Memory B cell (primary cell): ENCODE measurements at regions not wholly inside any gene's neighbourhood (a gene's known extent, or its start where the extent isn't known, plus 50 kb on each side); places are given as distances from the start of the nearest gene placed in this dataset.

ENCODE experiments used
- ATAC-seq: fragments of 150-1000 bp; cut with Tn5 transposase; 2 replicates; pipeline ENCODE4 v1.10.0; 2021; ENCODE audit warnings: low read depth, mild to moderate bottlenecking, moderate library complexity
- DNase-seq, 2 donors: peaks; one replicate each; pipeline ENCODE4 v3.0.0; 2022; ENCODE audit warnings: low spot score in 2 of 2
- H3K27ac Mint-ChIP-seq: one replicate; pipeline ENCODE4 v1.8.0; 2022; ENCODE audit warnings: mild to moderate bottlenecking, moderate library complexity, mixed read lengths
- H3K27me3 Mint-ChIP-seq: one replicate; pipeline ENCODE4 v1.8.0; 2022; ENCODE audit warnings: mixed read lengths
- H3K36me3 Mint-ChIP-seq: one replicate; pipeline ENCODE4 v1.8.0; 2022; ENCODE audit warnings: mild to moderate bottlenecking, mixed read lengths
- H3K4me1 Mint-ChIP-seq: one replicate; pipeline ENCODE4 v1.8.0; 2022; ENCODE audit warnings: mixed read lengths
- H3K4me3 Mint-ChIP-seq: one replicate; pipeline ENCODE4 v1.8.0; 2022; ENCODE audit warnings: mild to moderate bottlenecking, moderate library complexity, mixed read lengths
- H3K9me3 Mint-ChIP-seq: one replicate; pipeline ENCODE4 v1.8.0; 2022; ENCODE audit warnings: mixed read lengths

GRCh38 chr18:78448591-78448990 lies 531.0 kb upstream of the SALL3 start:
- no peak overlapping the region for H3K27ac Mint-ChIP-seq
- H3K4me1 Mint-ChIP-seq = no peaks in the 10 kb centered on the region
- DNase-seq = no peak
- no peaks in the 10 kb centered on the region for H3K36me3 Mint-ChIP-seq
- H3K9me3 Mint-ChIP-seq = no peaks in the 10 kb centered on the region
- no peaks in the 10 kb centered on the region for H3K27me3 Mint-ChIP-seq
- no peak overlapping the region for H3K4me3 Mint-ChIP-seq
- ATAC-seq = no peak

- peaks cover 2% of the 10 kb centered on the region for H3K9me3 Mint-ChIP-seq
- no peaks in the 10 kb centered on the region for H3K4me1 Mint-ChIP-seq
- DNase-seq (no peak), ATAC-seq (no peak)
- H3K27ac Mint-ChIP-seq = no peak overlapping the region
- H3K27me3 Mint-ChIP-seq = no peaks in the 10 kb centered on the region
- no peaks in the 10 kb centered on the region for H3K36me3 Mint-ChIP-seq
- H3K4me3 Mint-ChIP-seq = no peak overlapping the region
Measured at GRCh38 chr18:78454221-78454620, 525.4 kb upstream of the SALL3 start.

- Mint-ChIP-seq H3K36me3 (no peaks in the 10 kb centered on the region), H3K4me1 (no peaks in the 10 kb centered on the region), H3K4me3 (no peak overlapping the region), H3K9me3 (peaks cover 3% of the 10 kb centered on the region), H3K27me3 (no peaks in the 10 kb centered on the region), H3K27ac (no peak overlapping the region)
- ATAC-seq (no peak), DNase-seq (no peak)
Measured at GRCh38 chr18:78455386-78455785, 524.2 kb upstream of the SALL3 start.

DNA sequence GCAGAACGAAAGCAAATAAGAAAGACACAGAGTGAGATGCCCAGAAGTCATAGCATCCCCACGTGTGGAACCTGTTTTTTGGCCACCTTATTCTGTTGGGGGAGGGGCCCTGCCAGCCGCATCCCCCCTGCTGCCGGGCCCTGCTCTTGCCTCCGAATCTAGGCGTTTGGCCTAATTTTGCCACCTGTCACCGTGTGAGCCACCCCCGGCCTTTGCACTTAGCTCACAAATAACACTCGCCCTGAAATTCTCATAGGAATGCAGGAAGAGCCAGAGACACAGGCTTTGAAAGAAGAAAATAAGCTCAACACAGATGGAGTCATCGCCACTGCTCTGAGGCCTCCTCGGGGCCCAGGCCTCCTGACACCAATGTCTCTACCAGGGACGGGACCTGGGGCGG lies 522.6 kb upstream of the SALL3 start:
- H3K36me3 Mint-ChIP-seq = no peaks in the 10 kb centered on the region
- DNase-seq (no peak), ATAC-seq (no peak)
- H3K4me1 Mint-ChIP-seq = no peaks in the 10 kb centered on the region
- no peak overlapping the region for H3K4me3 Mint-ChIP-seq
- no peaks in the 10 kb centered on the region for H3K27me3 Mint-ChIP-seq
- H3K27ac Mint-ChIP-seq = no peak overlapping the region
- peaks cover 4% of the 10 kb centered on the region for H3K9me3 Mint-ChIP-seq

DNA sequence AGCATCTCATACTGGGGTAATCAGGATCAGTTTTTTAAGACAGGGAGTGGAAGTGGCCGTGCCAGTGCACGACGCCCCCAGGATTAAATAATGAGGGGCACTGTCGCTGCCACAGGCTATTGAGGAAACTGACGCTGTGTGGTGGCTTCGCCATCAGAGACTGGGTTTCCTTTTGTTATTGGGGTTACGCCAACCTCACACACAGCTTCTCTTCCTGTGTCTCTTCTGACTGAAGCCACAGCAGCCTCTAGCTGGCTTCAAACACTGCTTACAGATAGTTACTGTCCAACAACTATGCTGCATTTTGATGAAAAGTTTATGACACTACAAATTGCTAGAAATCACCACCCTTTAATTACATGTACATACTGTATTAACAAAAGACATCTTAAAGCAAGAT lies 521.9 kb upstream of the SALL3 start:
- DNase-seq (no peak), ATAC-seq (no peak)
- no peaks in the 10 kb centered on the region for H3K27me3 Mint-ChIP-seq
- no peaks in the 10 kb centered on the region for H3K4me1 Mint-ChIP-seq
- peaks cover 6% of the 10 kb centered on the region for H3K9me3 Mint-ChIP-seq
- no peaks in the 10 kb centered on the region for H3K36me3 Mint-ChIP-seq
- no peak overlapping the region for H3K27ac Mint-ChIP-seq
- no peak overlapping the region for H3K4me3 Mint-ChIP-seq

DNA sequence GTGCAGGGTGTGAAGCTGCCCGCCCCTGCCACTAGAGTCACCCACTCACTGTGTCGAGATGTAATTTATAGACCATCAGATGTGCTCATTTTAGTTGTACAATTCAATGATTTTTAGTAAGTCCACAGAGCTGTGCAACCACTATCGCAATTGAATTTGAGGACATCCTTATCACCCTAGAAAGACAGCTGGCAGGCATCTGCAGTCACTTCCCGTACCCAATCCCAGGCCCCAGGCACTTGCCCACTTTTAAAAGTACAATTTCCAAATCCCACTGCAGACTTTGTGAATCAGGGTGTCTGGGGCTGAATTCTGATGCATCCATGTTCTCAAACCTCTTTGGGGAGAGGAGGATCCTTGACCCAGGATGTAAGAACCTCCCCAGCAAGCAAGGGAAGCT lies 521.3 kb upstream of the SALL3 start:
- no peak overlapping the region for H3K4me3 Mint-ChIP-seq
- H3K27ac Mint-ChIP-seq = no peak overlapping the region
- no peaks in the 10 kb centered on the region for H3K4me1 Mint-ChIP-seq
- no peaks in the 10 kb centered on the region for H3K27me3 Mint-ChIP-seq
- no peak for ATAC-seq
- H3K9me3 Mint-ChIP-seq = peaks cover 6% of the 10 kb centered on the region
- no peak for DNase-seq
- H3K36me3 Mint-ChIP-seq = no peaks in the 10 kb centered on the region

- Mint-ChIP-seq H3K4me1 (no peaks in the 10 kb centered on the region), H3K4me3 (no peak overlapping the region), H3K27ac (no peak overlapping the region), H3K9me3 (peaks cover 9% of the 10 kb centered on the region), H3K36me3 (no peaks in the 10 kb centered on the region), H3K27me3 (no peaks in the 10 kb centered on the region)
- DNase-seq (no peak), ATAC-seq (no peak)
Measured at GRCh38 chr18:78459668-78460067, 520.0 kb upstream of the SALL3 start.

DNA sequence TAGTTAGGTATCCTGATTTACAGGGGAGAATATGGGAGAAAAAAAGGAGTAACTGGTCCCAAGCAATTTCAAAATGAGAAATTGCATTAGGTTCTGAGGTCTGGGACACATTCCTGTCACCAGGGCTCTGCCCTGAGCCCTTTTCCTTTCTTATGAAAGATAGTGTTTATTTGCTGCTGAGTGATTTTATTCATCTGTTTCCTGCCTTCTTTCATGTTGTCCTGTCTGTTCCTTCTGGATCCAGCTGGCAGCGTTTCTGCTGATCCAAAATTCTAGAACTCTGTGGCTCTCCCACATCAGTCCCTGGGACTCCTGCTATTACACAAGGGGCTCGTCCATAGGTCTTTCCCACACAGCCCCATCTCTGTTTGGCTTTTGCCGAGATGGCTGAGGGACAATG lies 519.1 kb upstream of the SALL3 start:
- Mint-ChIP-seq H3K27me3 (no peaks in the 10 kb centered on the region), H3K4me3 (no peak overlapping the region), H3K4me1 (no peaks in the 10 kb centered on the region), H3K9me3 (peaks cover 12% of the 10 kb centered on the region), H3K27ac (no peak overlapping the region), H3K36me3 (no peaks in the 10 kb centered on the region)
- ATAC-seq (no peak), DNase-seq (no peak)

DNA sequence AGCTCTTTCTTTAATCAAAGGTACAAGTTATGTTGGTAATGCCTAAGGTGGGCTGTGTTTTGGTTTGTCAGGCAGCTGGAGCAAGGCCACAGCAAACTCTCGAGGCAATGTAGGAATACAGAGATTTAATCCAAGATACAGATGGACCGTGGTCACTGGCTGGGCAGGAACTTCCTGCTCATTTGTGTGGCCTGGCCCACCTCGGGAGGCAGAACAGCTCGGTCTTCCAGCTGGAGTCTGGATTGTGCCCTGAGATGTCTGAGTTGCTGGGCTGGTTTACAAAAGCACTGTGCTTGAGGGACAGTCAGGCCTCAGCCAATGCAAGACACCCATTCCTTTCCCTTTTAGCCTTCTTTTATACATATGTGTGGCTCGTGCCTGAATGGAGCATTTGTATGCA lies 506.1 kb upstream of the SALL3 start:
- no peak for DNase-seq
- H3K36me3 Mint-ChIP-seq = no peaks in the 10 kb centered on the region
- peaks cover 1% of the 10 kb centered on the region for H3K27me3 Mint-ChIP-seq
- no peak overlapping the region for H3K27ac Mint-ChIP-seq
- ATAC-seq = no peak
- peaks cover 5% of the 10 kb centered on the region for H3K9me3 Mint-ChIP-seq
- no peaks in the 10 kb centered on the region for H3K4me1 Mint-ChIP-seq
- H3K4me3 Mint-ChIP-seq = no peak overlapping the region

DNA sequence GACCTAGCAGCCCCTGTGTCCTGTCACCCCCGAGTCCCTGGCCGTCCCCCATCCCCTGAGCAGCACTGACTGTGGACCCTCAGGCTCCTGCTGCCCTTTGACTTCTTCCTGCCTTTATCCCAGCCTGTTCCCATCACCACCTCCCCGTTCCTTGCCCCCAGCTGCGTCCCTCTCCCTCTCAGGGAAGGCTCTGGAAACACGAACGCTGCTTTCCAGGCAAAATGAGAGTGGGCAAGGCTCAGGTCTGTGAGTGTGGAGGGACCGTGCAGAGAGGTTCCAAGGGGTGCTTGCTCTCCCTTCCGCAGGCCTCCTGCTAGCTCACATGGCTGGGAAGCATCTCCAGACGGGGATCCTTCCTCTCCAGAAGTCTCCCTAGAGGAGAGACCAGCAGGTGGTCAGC lies 501.8 kb upstream of the SALL3 start:
- Mint-ChIP-seq H3K4me3 (no peak overlapping the region), H3K4me1 (no peaks in the 10 kb centered on the region), H3K9me3 (peaks cover 5% of the 10 kb centered on the region), H3K27ac (no peak overlapping the region), H3K27me3 (no peaks in the 10 kb centered on the region), H3K36me3 (no peaks in the 10 kb centered on the region)
- no peak for DNase-seq
- ATAC-seq = no peak

DNA sequence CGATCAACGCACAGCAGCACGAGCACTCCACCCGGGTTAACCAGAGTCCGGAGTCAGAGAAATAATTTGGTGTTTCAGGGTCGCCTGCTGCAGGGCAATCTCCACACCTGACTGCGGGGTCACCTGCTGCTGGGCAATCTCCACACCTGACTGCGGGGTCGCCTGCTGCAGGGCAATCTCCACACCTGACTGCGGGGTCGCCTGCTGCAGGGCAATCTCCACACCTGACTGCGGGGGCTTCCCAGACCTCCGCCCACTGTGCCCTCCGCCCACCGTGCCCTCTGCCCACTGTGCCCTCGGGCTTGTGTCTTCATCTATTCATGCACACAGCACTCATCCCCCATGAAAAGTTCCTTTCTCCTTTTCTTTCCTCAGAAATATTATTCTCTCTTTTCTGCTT lies 500.2 kb upstream of the SALL3 start:
- H3K36me3 Mint-ChIP-seq = no peaks in the 10 kb centered on the region
- H3K4me1 Mint-ChIP-seq = no peaks in the 10 kb centered on the region
- H3K9me3 Mint-ChIP-seq = peaks cover 5% of the 10 kb centered on the region
- no peaks in the 10 kb centered on the region for H3K27me3 Mint-ChIP-seq
- H3K4me3 Mint-ChIP-seq = no peak overlapping the region
- no peak overlapping the region for H3K27ac Mint-ChIP-seq
- DNase-seq (no peak), ATAC-seq (no peak)

DNA sequence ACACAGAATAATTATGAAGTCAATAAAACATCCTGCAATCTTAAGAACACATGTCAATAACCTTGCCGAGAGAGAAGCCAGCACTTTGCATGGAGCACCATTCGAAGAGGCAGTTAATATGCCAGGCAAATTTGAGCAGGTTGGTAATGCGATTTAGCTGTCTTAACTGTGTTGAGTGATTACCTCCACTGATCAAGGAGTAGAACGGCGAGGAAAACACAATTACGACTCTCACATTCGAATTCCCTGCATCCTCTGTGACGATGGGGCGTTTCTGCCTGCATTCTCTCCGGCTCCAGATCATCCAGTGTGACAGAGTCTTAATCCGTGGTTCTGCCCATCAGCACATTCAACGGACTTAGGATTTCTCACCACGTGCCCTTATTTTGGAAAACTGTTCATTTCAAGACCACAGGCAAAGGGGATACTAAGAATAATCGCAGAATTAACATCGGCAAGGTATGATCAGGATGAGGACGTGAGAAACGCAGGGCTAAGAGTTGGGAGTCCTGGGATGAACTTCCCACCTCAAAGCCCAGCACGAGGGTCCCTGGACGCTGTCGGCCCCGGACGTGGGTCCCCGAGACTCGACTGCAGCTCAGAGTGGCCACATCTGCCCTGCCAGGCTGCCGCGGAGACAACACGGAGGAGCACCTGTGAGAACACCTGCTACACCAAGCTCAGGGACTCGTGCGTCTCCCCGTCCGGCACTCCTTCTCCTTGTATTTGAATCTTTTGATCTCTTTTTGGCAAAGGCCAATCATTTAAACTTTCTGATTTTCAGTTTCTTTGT lies 499.2 kb upstream of the SALL3 start:
- H3K27me3 Mint-ChIP-seq = peaks cover 2% of the 10 kb centered on the region
- no peak overlapping the region for H3K4me3 Mint-ChIP-seq
- H3K36me3 Mint-ChIP-seq = no peaks in the 10 kb centered on the region
- H3K9me3 Mint-ChIP-seq = peaks cover 5% of the 10 kb centered on the region
- no peaks in the 10 kb centered on the region for H3K4me1 Mint-ChIP-seq
- DNase-seq = no peak
- ATAC-seq = no peak
- no peak overlapping the region for H3K27ac Mint-ChIP-seq

DNA sequence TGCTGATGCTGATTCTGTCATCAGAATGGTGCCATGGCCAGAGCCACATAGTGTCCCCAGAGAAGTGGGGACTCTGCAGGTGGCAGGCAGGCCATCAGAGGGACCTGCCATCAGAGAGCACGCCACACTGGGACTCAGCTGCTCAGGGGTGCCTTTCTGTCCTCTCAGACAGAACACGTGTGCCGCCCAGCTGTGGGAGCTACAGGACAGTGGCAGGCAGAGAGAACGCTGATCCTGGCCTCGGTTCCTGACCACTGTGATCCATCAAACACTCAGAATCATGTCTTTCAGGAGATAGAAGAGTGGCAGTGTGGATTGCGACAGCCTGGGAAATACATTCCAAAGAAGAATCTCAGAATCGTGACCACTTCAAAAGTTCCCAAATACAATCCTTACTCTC lies 497.2 kb upstream of the SALL3 start:
- H3K36me3 Mint-ChIP-seq = no peaks in the 10 kb centered on the region
- ATAC-seq (no peak), DNase-seq (no peak)
- H3K27me3 Mint-ChIP-seq = peaks cover 2% of the 10 kb centered on the region
- no peak overlapping the region for H3K4me3 Mint-ChIP-seq
- H3K27ac Mint-ChIP-seq = no peak overlapping the region
- H3K4me1 Mint-ChIP-seq = no peaks in the 10 kb centered on the region
- peaks cover 5% of the 10 kb centered on the region for H3K9me3 Mint-ChIP-seq

DNA sequence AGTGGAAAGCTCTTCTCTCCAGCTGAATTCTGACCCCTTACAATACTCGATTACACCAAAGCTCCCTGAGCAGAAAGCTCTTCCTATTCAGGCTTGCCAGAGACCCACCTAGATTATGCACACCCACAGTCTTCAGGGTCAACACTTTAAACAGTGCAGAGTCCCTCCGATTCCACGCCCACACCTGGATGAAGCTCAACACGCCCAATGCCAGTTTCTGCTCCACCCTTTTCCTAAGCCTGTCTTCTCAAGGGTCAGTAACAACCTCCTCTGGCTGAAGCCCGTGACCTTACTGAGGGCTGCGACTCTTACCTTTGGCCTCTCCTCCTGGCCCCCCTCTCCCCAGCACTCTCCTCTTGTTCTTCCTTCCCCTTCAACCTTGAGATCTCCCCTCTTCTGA lies 492.0 kb upstream of the SALL3 start:
- H3K4me3 Mint-ChIP-seq = no peak overlapping the region
- peaks cover 5% of the 10 kb centered on the region for H3K9me3 Mint-ChIP-seq
- no peak overlapping the region for H3K27ac Mint-ChIP-seq
- H3K36me3 Mint-ChIP-seq = no peaks in the 10 kb centered on the region
- peaks cover 2% of the 10 kb centered on the region for H3K27me3 Mint-ChIP-seq
- H3K4me1 Mint-ChIP-seq = no peaks in the 10 kb centered on the region
- DNase-seq (no peak), ATAC-seq (no peak)

GRCh38 chr18:78492064-78492812 lies 487.4 kb upstream of the SALL3 start:
- DNase-seq (no peak), ATAC-seq (no peak)
- Mint-ChIP-seq H3K36me3 (peaks cover 2% of the 10 kb centered on the region), H3K27me3 (no peaks in the 10 kb centered on the region), H3K4me3 (no peak overlapping the region), H3K4me1 (no peaks in the 10 kb centered on the region), H3K27ac (no peak overlapping the region), H3K9me3 (peaks cover 6% of the 10 kb centered on the region)
